Astrocyte (in vitro differentiated cells and primary cell): ENCODE measurements at regions not wholly inside any gene's neighbourhood (a gene's known extent, or its start where the extent isn't known, plus 50 kb on each side); places are given as distances from the start of the nearest gene placed in this dataset.

Source experiments
- CTCF ChIP-seq: IDR thresholded peaks from 2 replicates; pipeline ENCODE4 v1.5.1; 2011; ENCODE audit warnings: low read depth, mild to moderate bottlenecking, inconsistent platforms, low read length, moderate library complexity; ENCODE audit not compliant: insufficient read depth
- EZH2 ChIP-seq: IDR thresholded peaks from 2 replicates; pipeline ENCODE4 v1.6.1; 2012; ENCODE audit warnings: mild to moderate bottlenecking, low read length, inconsistent platforms; ENCODE audit not compliant: insufficient read depth

- TF ChIP-seq CTCF (no peak), EZH2 (no peak)
Observed at GRCh38 chr19:28615546-28615916, 597.4 kb downstream of the UQCRFS1 start.
